H9 (cell line): ENCODE measurements at regions not wholly inside any gene's neighbourhood (a gene's known extent, or its start where the extent isn't known, plus 50 kb on each side); places are given as distances from the start of the nearest gene placed in this dataset.

ENCODE experiments used
- DNase-seq: peaks from one replicate; pipeline ENCODE4 v3.0.0-alpha.2; 2017
- H2AFZ ChIP-seq: one replicate; pipeline ENCODE4 v1.6.1; 2013; ENCODE audit warnings: mild to moderate bottlenecking, low read length, control low read depth, moderate library complexity
- H2AK5ac ChIP-seq: 2 replicates; pipeline ENCODE4 v1.6.1; 2013; ENCODE audit warnings: low read length, control low read depth, mixed read lengths; ENCODE audit not compliant: insufficient read length
- H2BK120ac ChIP-seq: one replicate; pipeline ENCODE4 v1.6.1; 2013; ENCODE audit warnings: low read depth, mild to moderate bottlenecking, low read length, control low read depth, inconsistent platforms; ENCODE audit not compliant: poor library complexity, severe bottlenecking
- H2BK12ac ChIP-seq: 2 replicates; pipeline ENCODE4 v1.6.1; 2013; ENCODE audit warnings: low read length, control low read depth, mixed read lengths, low read depth; ENCODE audit not compliant: insufficient read length
- H2BK15ac ChIP-seq: 2 replicates; pipeline ENCODE4 v1.6.1; 2013; ENCODE audit warnings: low read depth, low read length, control low read depth
- H2BK20ac ChIP-seq: one replicate; pipeline ENCODE4 v1.6.1; 2013; ENCODE audit warnings: low read depth, mild to moderate bottlenecking, low read length, control low read depth, inconsistent platforms; ENCODE audit not compliant: poor library complexity, severe bottlenecking
- H2BK5ac ChIP-seq: 2 replicates; pipeline ENCODE4 v1.6.1; 2013; ENCODE audit warnings: low read length, control low read depth, mixed read lengths; ENCODE audit not compliant: insufficient read length
- H3K14ac ChIP-seq: 2 replicates; pipeline ENCODE4 v1.6.1; 2013; ENCODE audit warnings: low read length, control low read depth; ENCODE audit not compliant: insufficient read depth
- H3K18ac ChIP-seq: 2 replicates; pipeline ENCODE4 v1.6.1; 2013; ENCODE audit warnings: low read depth, mild to moderate bottlenecking, mixed read lengths, low read length, control low read depth; ENCODE audit not compliant: insufficient read length
- H3K23ac ChIP-seq: 2 replicates; pipeline ENCODE4 v1.6.1; 2013; ENCODE audit warnings: low read length, control low read depth, mixed read lengths, low read depth; ENCODE audit not compliant: insufficient read length
- H3K23me2 ChIP-seq: 2 replicates; pipeline ENCODE4 v1.6.1; 2013; ENCODE audit warnings: low read depth, mild to moderate bottlenecking, mixed read lengths, low read length, control low read depth; ENCODE audit not compliant: insufficient read length, poor library complexity, severe bottlenecking
- H3K27ac ChIP-seq: 2 replicates; pipeline ENCODE4 v1.5.1; 2013; ENCODE audit warnings: low read length, control low read depth, mixed read lengths, low read depth; ENCODE audit not compliant: insufficient read length
- H3K27me3 ChIP-seq: 2 replicates; pipeline ENCODE4 v1.6.1; 2013; ENCODE audit warnings: low read length, control low read depth, inconsistent platforms; ENCODE audit not compliant: insufficient read depth
- H3K4ac ChIP-seq: 2 replicates; pipeline ENCODE4 v1.6.1; 2013; ENCODE audit warnings: low read depth, mild to moderate bottlenecking, control low read depth, inconsistent platforms, low read length, moderate library complexity
- H3K4me1 ChIP-seq: 2 replicates; pipeline ENCODE4 v1.6.1; 2013; ENCODE audit warnings: low read length, control low read depth, inconsistent platforms; ENCODE audit not compliant: insufficient read depth
- H3K4me2 ChIP-seq: 2 replicates; pipeline ENCODE4 v1.6.1; 2013; ENCODE audit warnings: low read length, control low read depth, mixed read lengths; ENCODE audit not compliant: insufficient read length, insufficient read depth
- H3K56ac ChIP-seq: 2 replicates; pipeline ENCODE4 v1.6.1; 2013; ENCODE audit warnings: low read depth, mild to moderate bottlenecking, mixed read lengths, low read length, control low read depth; ENCODE audit not compliant: insufficient read length
- H3K79me1 ChIP-seq: 2 replicates; pipeline ENCODE4 v1.6.1; 2013; ENCODE audit warnings: low read depth, mild to moderate bottlenecking, moderate library complexity, low read length, control low read depth, inconsistent platforms; ENCODE audit not compliant: insufficient read depth, poor library complexity, severe bottlenecking
- H3K79me2 ChIP-seq: 2 replicates; pipeline ENCODE4 v1.6.1; 2013; ENCODE audit warnings: low read length, control low read depth, inconsistent platforms; ENCODE audit not compliant: insufficient read depth
- H3K9ac ChIP-seq: 2 replicates; pipeline ENCODE4 v1.6.1; 2013; ENCODE audit warnings: low read length, control low read depth, mixed read lengths; ENCODE audit not compliant: insufficient read length; ENCODE audit errors: extremely low read depth
- H3K9me3 ChIP-seq: one replicate; pipeline ENCODE4 v1.6.1; 2013; ENCODE audit warnings: low read depth, low read length, inconsistent platforms; ENCODE audit not compliant: control insufficient read depth
- H3T11ph ChIP-seq: one replicate; pipeline ENCODE4 v1.6.1; 2013; ENCODE audit warnings: mild to moderate bottlenecking, low read length, control low read depth, inconsistent platforms
- H4K20me1 ChIP-seq: one replicate; pipeline ENCODE4 v1.6.1; 2013; ENCODE audit not compliant: control insufficient read depth, insufficient read length, insufficient read depth
- H4K5ac ChIP-seq: 2 replicates; pipeline ENCODE4 v1.6.1; 2013; ENCODE audit warnings: low read depth, mild to moderate bottlenecking, mixed read lengths, low read length, control low read depth; ENCODE audit not compliant: insufficient read length
- H4K8ac ChIP-seq: replicated peaks from 2 replicates; pipeline ENCODE4 v1.6.1; 2013; ENCODE audit warnings: low read length, control low read depth, mixed read lengths, low read depth; ENCODE audit not compliant: insufficient read length
- H4K91ac ChIP-seq: 2 replicates; pipeline ENCODE4 v1.6.1; 2013; ENCODE audit warnings: low read depth, mild to moderate bottlenecking, moderate library complexity, mixed read lengths, low read length, control low read depth; ENCODE audit not compliant: insufficient read length
- H3K27ac Mint-ChIP-seq, 3 experiments: 2 replicates in 2 of 3; 3 replicates in 1 of 3; pipeline ENCODE4 v1.8.0; 2020 to 2021; ENCODE audit warnings: mixed read lengths in 3 of 3, mild to moderate bottlenecking in 1 of 3, moderate library complexity in 1 of 3
- H3K27me3 Mint-ChIP-seq: 2 replicates; pipeline ENCODE4 v1.8.0; 2021; ENCODE audit warnings: low read depth, mild to moderate bottlenecking, moderate library complexity, mixed read lengths
- H3K36me3 Mint-ChIP-seq, 3 experiments: 2 replicates in 2 of 3; 3 replicates in 1 of 3; pipeline ENCODE4 v1.8.0; 2020 to 2021; ENCODE audit warnings: low read depth in 3 of 3, mixed read lengths in 3 of 3; ENCODE audit not compliant: insufficient read depth in 1 of 3
- H3K4me1 Mint-ChIP-seq, 2 experiments: 2 replicates each; pipeline ENCODE4 v1.8.0; 2020; ENCODE audit warnings: mixed read lengths in 2 of 2
- H3K4me3 Mint-ChIP-seq, 2 experiments: 2 replicates in 1 of 2; 3 replicates in 1 of 2; pipeline ENCODE4 v1.8.0; 2020 to 2021; ENCODE audit warnings: mild to moderate bottlenecking in 2 of 2, mixed read lengths in 2 of 2, moderate library complexity in 1 of 2
- H3K9me3 Mint-ChIP-seq, 2 experiments: 2 replicates in 1 of 2; 3 replicates in 1 of 2; pipeline ENCODE4 v1.8.0; 2020; ENCODE audit warnings: mild to moderate bottlenecking in 2 of 2, mixed read lengths in 2 of 2, moderate library complexity in 1 of 2
- WGBS: extraction: QIAGEN DNeasy Blood & Tissue Kit; methylation state at CpG from one replicate; pipeline ENCODE4 v1.1.7; 2013; ENCODE audit warnings: missing lambda C conversion rate, low lambda C conversion rate, mixed read lengths; ENCODE audit not compliant: insufficient read length; ENCODE audit errors: extremely low coverage; 5-methylcytosine and 5-hydroxymethylcytosine counted together
- TF ChIP-seq, protein P1 (sequence below): fragments of 200-600 bp; sonication (generic); conservative IDR thresholded peaks from 3 replicates; pipeline ENCODE4 v1.8.0; 2021; ENCODE audit warnings: antibody characterized with exemption, mild to moderate bottlenecking

DNA sequence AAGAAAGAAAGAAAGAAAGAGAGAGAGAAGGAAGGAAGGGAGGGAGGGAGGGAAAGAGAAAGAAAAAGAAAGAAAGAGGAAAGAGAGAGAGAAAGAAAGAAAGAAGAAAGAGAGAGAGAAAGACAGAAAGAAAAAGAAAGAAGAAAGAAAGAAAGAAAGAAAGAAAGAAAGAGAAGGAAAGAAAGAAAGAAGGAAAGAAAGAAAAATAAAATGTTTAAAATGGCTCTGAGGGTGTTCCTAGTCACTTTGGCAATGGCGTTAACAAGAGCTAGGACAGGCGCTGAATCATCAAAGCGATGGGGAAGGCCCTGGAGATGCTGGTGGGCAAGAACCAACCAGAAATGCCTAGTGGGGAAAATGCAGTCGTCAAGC is 77.8 kb upstream of the GPC1 start:
- no peak overlapping the region for H3K56ac ChIP-seq
- no peak overlapping the region for H3K18ac ChIP-seq
- H2AFZ ChIP-seq = no peak overlapping the region
- H2BK5ac ChIP-seq = no peak overlapping the region
- H3K14ac ChIP-seq = no peak overlapping the region
- H3K27ac ChIP-seq = no peak overlapping the region
- Mint-ChIP-seq H3K4me1 (0 out of 4 replicates have a peak, but pooled peaks cover 0 to 2% of the 10 kb centered on the region in 2 experiments), H3K27me3 (peaks cover 12% of the 10 kb centered on the region), H3K9me3 (peaks cover 18 to 31% of the 10 kb centered on the region in 2 experiments), H3K27ac (no peak overlapping the region; a peak in 1 of 7 replicates), H3K4me3 (no peak overlapping the region), H3K36me3 (peaks cover 2 to 18% (median 9%) of the 10 kb centered on the region in 3 experiments; a peak in 5 of 7 replicates)
- H4K91ac ChIP-seq = no peak overlapping the region
- H2BK20ac ChIP-seq = no peak overlapping the region
- no CpG with 5 or more reads among the region's 4 CpGs for WGBS
- H4K5ac ChIP-seq = no peak overlapping the region
- no peak overlapping the region for H3K9ac ChIP-seq
- no peak overlapping the region for H3K4me2 ChIP-seq
- TF ChIP-seq, protein P1, sequence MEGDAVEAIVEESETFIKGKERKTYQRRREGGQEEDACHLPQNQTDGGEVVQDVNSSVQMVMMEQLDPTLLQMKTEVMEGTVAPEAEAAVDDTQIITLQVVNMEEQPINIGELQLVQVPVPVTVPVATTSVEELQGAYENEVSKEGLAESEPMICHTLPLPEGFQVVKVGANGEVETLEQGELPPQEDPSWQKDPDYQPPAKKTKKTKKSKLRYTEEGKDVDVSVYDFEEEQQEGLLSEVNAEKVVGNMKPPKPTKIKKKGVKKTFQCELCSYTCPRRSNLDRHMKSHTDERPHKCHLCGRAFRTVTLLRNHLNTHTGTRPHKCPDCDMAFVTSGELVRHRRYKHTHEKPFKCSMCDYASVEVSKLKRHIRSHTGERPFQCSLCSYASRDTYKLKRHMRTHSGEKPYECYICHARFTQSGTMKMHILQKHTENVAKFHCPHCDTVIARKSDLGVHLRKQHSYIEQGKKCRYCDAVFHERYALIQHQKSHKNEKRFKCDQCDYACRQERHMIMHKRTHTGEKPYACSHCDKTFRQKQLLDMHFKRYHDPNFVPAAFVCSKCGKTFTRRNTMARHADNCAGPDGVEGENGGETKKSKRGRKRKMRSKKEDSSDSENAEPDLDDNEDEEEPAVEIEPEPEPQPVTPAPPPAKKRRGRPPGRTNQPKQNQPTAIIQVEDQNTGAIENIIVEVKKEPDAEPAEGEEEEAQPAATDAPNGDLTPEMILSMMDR = no peak
- H3T11ph ChIP-seq = no peak overlapping the region
- no peak for DNase-seq
- H3K4me1 ChIP-seq = no peaks in the 10 kb centered on the region
- no peak overlapping the region for H4K8ac ChIP-seq
- peaks cover 14% of the 10 kb centered on the region for H3K9me3 ChIP-seq
- no peaks in the 10 kb centered on the region for H3K27me3 ChIP-seq
- no peaks in the 10 kb centered on the region for H3K79me2 ChIP-seq
- H2BK120ac ChIP-seq = no peak overlapping the region
- H2BK12ac ChIP-seq = no peak overlapping the region
- no peak overlapping the region for H2AK5ac ChIP-seq
- no peak overlapping the region for H2BK15ac ChIP-seq
- H4K20me1 ChIP-seq = no peaks in the 10 kb centered on the region
- H3K79me1 ChIP-seq = no peaks in the 10 kb centered on the region
- no peaks in the 10 kb centered on the region for H3K23me2 ChIP-seq
- no peak overlapping the region for H3K4ac ChIP-seq
- H3K23ac ChIP-seq = no peak overlapping the region
